Body of pancreas (tissue), 4 donors: ENCODE measurements at regions not wholly inside any gene's neighbourhood (a gene's known extent, or its start where the extent isn't known, plus 50 kb on each side); places are given as distances from the start of the nearest gene placed in this dataset.

Source experiments
- POLR2A ChIP-seq, 3 donors: fragments of 450-650 bp; IDR thresholded peaks; one replicate each; pipeline ENCODE4 v1.6.1; 2016; ENCODE audit warnings: antibody characterized with exemption in 3 of 3, mild to moderate bottlenecking in 2 of 3
- TF ChIP-seq, protein P1 (sequence below), 7 experiments: fragments of 450-650 bp in 4 of 7; fragments of 200-600 bp in 3 of 7; sonication (generic) in 3 of 7; IDR thresholded peaks; one replicate each; pipeline ENCODE4 v1.5.1; 2016 to 2019; ENCODE audit warnings: antibody characterized with exemption in 7 of 7

- TF ChIP-seq, protein P1, sequence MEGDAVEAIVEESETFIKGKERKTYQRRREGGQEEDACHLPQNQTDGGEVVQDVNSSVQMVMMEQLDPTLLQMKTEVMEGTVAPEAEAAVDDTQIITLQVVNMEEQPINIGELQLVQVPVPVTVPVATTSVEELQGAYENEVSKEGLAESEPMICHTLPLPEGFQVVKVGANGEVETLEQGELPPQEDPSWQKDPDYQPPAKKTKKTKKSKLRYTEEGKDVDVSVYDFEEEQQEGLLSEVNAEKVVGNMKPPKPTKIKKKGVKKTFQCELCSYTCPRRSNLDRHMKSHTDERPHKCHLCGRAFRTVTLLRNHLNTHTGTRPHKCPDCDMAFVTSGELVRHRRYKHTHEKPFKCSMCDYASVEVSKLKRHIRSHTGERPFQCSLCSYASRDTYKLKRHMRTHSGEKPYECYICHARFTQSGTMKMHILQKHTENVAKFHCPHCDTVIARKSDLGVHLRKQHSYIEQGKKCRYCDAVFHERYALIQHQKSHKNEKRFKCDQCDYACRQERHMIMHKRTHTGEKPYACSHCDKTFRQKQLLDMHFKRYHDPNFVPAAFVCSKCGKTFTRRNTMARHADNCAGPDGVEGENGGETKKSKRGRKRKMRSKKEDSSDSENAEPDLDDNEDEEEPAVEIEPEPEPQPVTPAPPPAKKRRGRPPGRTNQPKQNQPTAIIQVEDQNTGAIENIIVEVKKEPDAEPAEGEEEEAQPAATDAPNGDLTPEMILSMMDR (IDR thresholded peaks at IDR 0.05), result no peak
- no peak for TF ChIP-seq POLR2A (IDR thresholded peaks at IDR 0.05)
These were observed 80.6 kb downstream of the C16orf95 start for GRCh38 chr16:87236516-87237115.
